Muscle of back (tissue), 3 donors: ENCODE measurements at regions not wholly inside any gene's neighbourhood (a gene's known extent, or its start where the extent isn't known, plus 50 kb on each side); places are given as distances from the start of the nearest gene placed in this dataset.
"Not testable (repeated sequence)": the region's sequence is repeated elsewhere in the genome, so short reads cannot be mapped to it uniquely, and the experiment has no call there.

ENCODE experiments used
- DNase-seq, 3 donors: peaks; one replicate each; pipeline versions ENCODE4 v3.0.0 to v3.0.0-alpha.2; 2013

GRCh38 chr6:18595774-18596530 is 208.8 kb downstream of the RNF144B start:
- peak; percentile 47 to 81 (median 69) for DNase-seq

- DNase-seq, result no peak
These were observed 209.3 kb downstream of the RNF144B start for GRCh38 chr6:18596531-18596835.

GRCh38 chr6:18598551-18599264 is 211.6 kb downstream of the RNF144B start:
- DNase-seq, result peak in 1 of 3 donors; percentile 26

GRCh38 chr6:18600255-18600654 is 213.1 kb downstream of the RNF144B start:
- no peak for DNase-seq

- DNase-seq, result peak in 1 of 3 donors; percentile 11
These were observed 214.4 kb downstream of the RNF144B start for GRCh38 chr6:18601516-18602020.

- no peak for DNase-seq
These were observed 215.8 kb downstream of the RNF144B start for GRCh38 chr6:18602931-18603330.

GRCh38 chr6:18603361-18603760 is 216.2 kb downstream of the RNF144B start:
- DNase-seq, result no peak

- DNase-seq, result no peak
These were observed 218.7 kb downstream of the RNF144B start for GRCh38 chr6:18605841-18606240.

GRCh38 chr6:18609715-18610114 is 222.6 kb downstream of the RNF144B start:
- no peak for DNase-seq

GRCh38 chr6:18613319-18613925 is 226.3 kb downstream of the RNF144B start:
- DNase-seq, result peak in 1 of 3 donors; percentile 26

GRCh38 chr6:18629571-18629970 is 242.4 kb downstream of the RNF144B start:
- no peak for DNase-seq

- no peak for DNase-seq
These were observed 245.7 kb downstream of the RNF144B start for GRCh38 chr6:18632670-18633410.

- no peak for DNase-seq
These were observed 247.8 kb downstream of the RNF144B start for GRCh38 chr6:18634912-18635311.

GRCh38 chr6:18640134-18640533 is 253.0 kb downstream of the RNF144B start:
- DNase-seq, result no peak

GRCh38 chr6:18640754-18641153 is 253.6 kb downstream of the RNF144B start:
- no peak for DNase-seq

GRCh38 chr6:18654821-18655220 is 267.7 kb downstream of the RNF144B start:
- DNase-seq, result no peak

- no peak for DNase-seq
These were observed 269.4 kb downstream of the RNF144B start for GRCh38 chr6:18656506-18656905.

- not testable (repeated sequence) for DNase-seq
These were observed 272.8 kb downstream of the RNF144B start for GRCh38 chr6:18659994-18660393.

- DNase-seq, result no peak
These were observed 275.9 kb downstream of the RNF144B start for GRCh38 chr6:18663011-18663410.

GRCh38 chr6:18664401-18664800 is 277.3 kb downstream of the RNF144B start:
- DNase-seq, result no peak

- DNase-seq, result no peak
These were observed 280.5 kb downstream of the RNF144B start for GRCh38 chr6:18667612-18668011.

GRCh38 chr6:18668994-18669393 is 281.8 kb downstream of the RNF144B start:
- no peak for DNase-seq
